VCaP (cell line): ENCODE measurements at regions not wholly inside any gene's neighbourhood (a gene's known extent, or its start where the extent isn't known, plus 50 kb on each side); places are given as distances from the start of the nearest gene placed in this dataset.

ENCODE experiments used
- H3K27ac ChIP-seq: fragments of 450-650 bp; 2 replicates; pipeline ENCODE4 v1.5.1; 2017
- CTCF ChIP-seq: fragments of 450-650 bp; conservative IDR thresholded peaks from 2 replicates; pipeline ENCODE4 v1.5.1; 2017; ENCODE audit warnings: mild to moderate bottlenecking, moderate library complexity

GRCh38 chr4:162683659-162684370 is 482.9 kb downstream of the NAF1 start:
- no peak for TF ChIP-seq CTCF
- H3K27ac ChIP-seq: no peak overlapping the region

GRCh38 chr4:162682651-162683050 is 484.0 kb downstream of the NAF1 start:
- no peak for TF ChIP-seq CTCF
- H3K27ac ChIP-seq: no peak overlapping the region

GRCh38 chr4:162681212-162681611 is 485.5 kb downstream of the NAF1 start:
- no peak overlapping the region for H3K27ac ChIP-seq
- TF ChIP-seq CTCF: no peak

GRCh38 chr4:162675661-162676060 is 491.0 kb downstream of the NAF1 start:
- TF ChIP-seq CTCF: no peak
- H3K27ac ChIP-seq: no peak overlapping the region

GRCh38 chr4:162661913-162662312 is 498.1 kb upstream of the FSTL5 start:
- no peak for TF ChIP-seq CTCF
- no peak overlapping the region for H3K27ac ChIP-seq

- no peak for TF ChIP-seq CTCF
- no peak overlapping the region for H3K27ac ChIP-seq
Measured at GRCh38 chr4:162659716-162660115, 495.9 kb upstream of the FSTL5 start.

GRCh38 chr4:162657966-162658365 is 494.2 kb upstream of the FSTL5 start:
- no peak for TF ChIP-seq CTCF
- no peak overlapping the region for H3K27ac ChIP-seq
